GM23248 (cell line): ENCODE measurements at regions not wholly inside any gene's neighbourhood (a gene's known extent, or its start where the extent isn't known, plus 50 kb on each side); places are given as distances from the start of the nearest gene placed in this dataset.

Experiments used
- DNase-seq: peaks from one replicate; pipeline ENCODE4 v3.0.0-alpha.2; 2015
- H2AFZ ChIP-seq: fragments of 200-600 bp; sonication (generic); 2 replicates; pipeline ENCODE4 v1.6.1; 2016; ENCODE audit warnings: antibody characterized with exemption
- H3F3A ChIP-seq: fragments of 200-600 bp; sonication (generic); 2 replicates; pipeline ENCODE4 v1.6.1; 2016; ENCODE audit warnings: mild to moderate bottlenecking, antibody characterized with exemption, mixed run types; ENCODE audit not compliant: insufficient read depth
- H3K27ac ChIP-seq: fragments of 200-600 bp; sonication (generic); 2 replicates; pipeline ENCODE4 v1.5.1; 2016; ENCODE audit warnings: mild to moderate bottlenecking
- H3K27me3 ChIP-seq: fragments of 200-600 bp; sonication (generic); replicated peaks from 2 replicates; pipeline ENCODE4 v1.6.1; 2016; ENCODE audit warnings: mild to moderate bottlenecking; ENCODE audit not compliant: insufficient read depth
- H3K36me3 ChIP-seq: fragments of 200-600 bp; sonication (generic); 2 replicates; pipeline ENCODE4 v1.6.1; 2016; ENCODE audit warnings: low read depth, mild to moderate bottlenecking
- H3K4me1 ChIP-seq: fragments of 200-600 bp; sonication (generic); 2 replicates; pipeline ENCODE4 v1.6.1; 2016; ENCODE audit warnings: mild to moderate bottlenecking; ENCODE audit not compliant: insufficient read depth
- H3K4me2 ChIP-seq: fragments of 200-600 bp; sonication (generic); one replicate; pipeline ENCODE4 v1.6.1; 2016; ENCODE audit warnings: mild to moderate bottlenecking; ENCODE audit not compliant: unreplicated experiment
- H3K4me3 ChIP-seq: fragments of 200-600 bp; sonication (generic); 2 replicates; pipeline ENCODE4 v1.5.1; 2016; ENCODE audit warnings: mild to moderate bottlenecking
- H3K79me2 ChIP-seq: fragments of 200-600 bp; sonication (generic); 2 replicates; pipeline ENCODE4 v1.6.1; 2016; ENCODE audit warnings: mild to moderate bottlenecking; ENCODE audit not compliant: insufficient read depth
- H3K9ac ChIP-seq: fragments of 200-600 bp; sonication (generic); 2 replicates; pipeline ENCODE4 v1.6.1; 2016; ENCODE audit warnings: mild to moderate bottlenecking
- H3K9me2 ChIP-seq: fragments of 200-600 bp; sonication (generic); 2 replicates; pipeline ENCODE4 v1.6.1; 2016; ENCODE audit warnings: mixed run types, mild to moderate bottlenecking, moderate library complexity; ENCODE audit not compliant: insufficient read depth
- H3K9me3 ChIP-seq: fragments of 200-600 bp; sonication (generic); one replicate; pipeline ENCODE4 v1.6.1; 2017; ENCODE audit warnings: low read depth
- H4K20me1 ChIP-seq: fragments of 200-600 bp; sonication (generic); 2 replicates; pipeline ENCODE4 v1.6.0; 2016; ENCODE audit not compliant: insufficient read depth
- EZH2 ChIP-seq: fragments of 200-600 bp; sonication (generic); IDR thresholded peaks from 2 replicates; pipeline ENCODE4 v1.6.1; 2018; ENCODE audit warnings: antibody characterized with exemption, mild to moderate bottlenecking; ENCODE audit not compliant: insufficient read depth, poor library complexity, severe bottlenecking
- EZH2phosphoT487 ChIP-seq: fragments of 200-600 bp; sonication (generic); IDR thresholded peaks from 2 replicates; pipeline ENCODE4 v1.6.1; 2018; ENCODE audit warnings: antibody characterized with exemption, moderate library complexity, mild to moderate bottlenecking, low read depth; ENCODE audit not compliant: insufficient read depth
- WGBS, 2 experiments: methylation state at CpG; one replicate each; pipeline ENCODE4 v1.1.6; 2015 to 2017; ENCODE audit warnings: low lambda C conversion rate in 2 of 2, low coverage in 1 of 2; ENCODE audit errors: missing lambda C conversion rate in 2 of 2; 5-methylcytosine and 5-hydroxymethylcytosine counted together
- in situ Hi-C: fragments of 300-500 bp; cut with MboI; formaldehyde crosslinking; loops from 2 replicates; pipeline ENCODE4 v1.15.0; 2020

- Histone ChIP-seq H3K9me2 (no peaks in the 10 kb centered on the region), H3K9me3 (no peaks in the 10 kb centered on the region), H3K4me1 (no peaks in the 10 kb centered on the region), H3K4me3 (no peak overlapping the region), H3K4me2 (no peak overlapping the region), H3K9ac (no peak overlapping the region), H3K79me2 (no peaks in the 10 kb centered on the region), H3K27ac (no peak overlapping the region), H4K20me1 (no peaks in the 10 kb centered on the region), H3K27me3 (no peaks in the 10 kb centered on the region), H2AFZ (no peak overlapping the region), H3K36me3 (no peaks in the 10 kb centered on the region), H3F3A (no peaks in the 10 kb centered on the region)
- in situ Hi-C loops = no loop called here
- 33 to 40% methylated on average over 5 of the region's 5 CpGs for WGBS, 2 experiments
- no peak for DNase-seq
- TF ChIP-seq EZH2 (no peak), EZH2phosphoT487 (no peak)
These were observed 126.2 kb upstream of the SLC28A3 start for GRCh38 chr9:84466580-84467285.

GRCh38 chr9:84471816-84472215 is 131.3 kb upstream of the SLC28A3 start:
- TF ChIP-seq EZH2phosphoT487 (no peak), EZH2 (no peak)
- in situ Hi-C loops = no loop called here
- Histone ChIP-seq H3K4me2 (no peak overlapping the region), H4K20me1 (no peaks in the 10 kb centered on the region), H3K27me3 (no peaks in the 10 kb centered on the region), H3K27ac (no peak overlapping the region), H3K9ac (no peak overlapping the region), H2AFZ (no peak overlapping the region), H3K4me1 (no peaks in the 10 kb centered on the region), H3F3A (no peaks in the 10 kb centered on the region), H3K9me2 (no peaks in the 10 kb centered on the region), H3K36me3 (no peaks in the 10 kb centered on the region), H3K9me3 (no peaks in the 10 kb centered on the region), H3K4me3 (no peak overlapping the region), H3K79me2 (no peaks in the 10 kb centered on the region)
- WGBS, 2 experiments = 19 to 31% methylated on average over 2 of the region's 2 CpGs
- no peak for DNase-seq

GRCh38 chr9:84478996-84479395 is 138.4 kb upstream of the SLC28A3 start:
- H3K9me3 ChIP-seq = no peaks in the 10 kb centered on the region
- H3K36me3 ChIP-seq = no peaks in the 10 kb centered on the region
- no peaks in the 10 kb centered on the region; the same call in 1 of the 2 replicates for H3K27me3 ChIP-seq
- in situ Hi-C loops = no loop called here
- no peak overlapping the region for H3K9ac ChIP-seq
- H3K4me3 ChIP-seq = no peak overlapping the region
- no peaks in the 10 kb centered on the region for H3F3A ChIP-seq
- H3K79me2 ChIP-seq = no peaks in the 10 kb centered on the region
- H3K4me2 ChIP-seq = no peak overlapping the region
- H3K4me1 ChIP-seq = no peaks in the 10 kb centered on the region; the same call in 1 of the 2 replicates
- 31 to 33% methylated on average over 3 of the region's 3 CpGs for WGBS, 2 experiments
- H4K20me1 ChIP-seq = no peaks in the 10 kb centered on the region
- H2AFZ ChIP-seq = no peak overlapping the region
- TF ChIP-seq EZH2 (no peak), EZH2phosphoT487 (no peak)
- H3K27ac ChIP-seq = no peak overlapping the region
- peak; percentile 24 for DNase-seq
- no peaks in the 10 kb centered on the region for H3K9me2 ChIP-seq

- 71 to 74% methylated on average over 9 of the region's 9 CpGs for WGBS, 2 experiments
These were observed 139.5 kb upstream of the SLC28A3 start for GRCh38 chr9:84480071-84480470.

More at GRCh38 chr9:84480071-84480470, 139.5 kb upstream of the SLC28A3 start:
- no peaks in the 10 kb centered on the region; the same call in 1 of the 2 replicates for H3K27me3 ChIP-seq
- no peaks in the 10 kb centered on the region for H4K20me1 ChIP-seq
- H3K36me3 ChIP-seq = no peaks in the 10 kb centered on the region
- no peak for DNase-seq
- H3F3A ChIP-seq = no peaks in the 10 kb centered on the region
- TF ChIP-seq EZH2phosphoT487 (no peak), EZH2 (no peak)
- H3K4me2 ChIP-seq = no peak overlapping the region
- no peak overlapping the region for H3K9ac ChIP-seq
- H3K27ac ChIP-seq = no peak overlapping the region
- in situ Hi-C loops = no loop called here
- no peaks in the 10 kb centered on the region for H3K79me2 ChIP-seq
- H3K9me2 ChIP-seq = no peaks in the 10 kb centered on the region
- no peak overlapping the region for H3K4me3 ChIP-seq
- no peaks in the 10 kb centered on the region for H3K9me3 ChIP-seq
- no peak overlapping the region for H2AFZ ChIP-seq
- H3K4me1 ChIP-seq = no peaks in the 10 kb centered on the region; the same call in 1 of the 2 replicates
